Mesothelial cell of epicardium (in vitro differentiated cells): ENCODE measurements at regions not wholly inside any gene's neighbourhood (a gene's known extent, or its start where the extent isn't known, plus 50 kb on each side); places are given as distances from the start of the nearest gene placed in this dataset.

Experiments used
- DNase-seq, 2 experiments: peaks; one replicate each; pipeline ENCODE4 v3.0.0; 2021; ENCODE audit warnings: low spot score in 2 of 2; ENCODE audit not compliant: unreplicated experiment in 2 of 2
- H3K27ac Mint-ChIP-seq: 2 replicates; pipeline ENCODE4 v1.8.0; 2021; ENCODE audit warnings: mixed read lengths
- H3K27me3 Mint-ChIP-seq: 2 replicates; pipeline ENCODE4 v1.8.0; 2021; ENCODE audit warnings: low read depth, mixed read lengths
- H3K36me3 Mint-ChIP-seq: 2 replicates; pipeline ENCODE4 v1.8.0; 2021; ENCODE audit warnings: mixed read lengths
- H3K4me1 Mint-ChIP-seq: 2 replicates; pipeline ENCODE4 v1.8.0; 2021; ENCODE audit warnings: mixed read lengths
- H3K4me3 Mint-ChIP-seq: 2 replicates; pipeline ENCODE4 v1.8.0; 2021; ENCODE audit warnings: mild to moderate bottlenecking, moderate library complexity, mixed read lengths
- H3K9me3 Mint-ChIP-seq: 2 replicates; pipeline ENCODE4 v1.8.0; 2021; ENCODE audit warnings: mixed read lengths
- CTCF ChIP-seq: fragments of 200-600 bp; sonication (generic); IDR thresholded peaks from one replicate; pipeline ENCODE4 v1.5.0; 2021; ENCODE audit warnings: antibody characterized with exemption; ENCODE audit not compliant: unreplicated experiment

- Mint-ChIP-seq H3K27me3 (no peaks in the 10 kb centered on the region), H3K27ac (no peak overlapping the region), H3K4me1 (no peaks in the 10 kb centered on the region), H3K36me3 (no peaks in the 10 kb centered on the region), H3K4me3 (no peak overlapping the region), H3K9me3 (peaks cover 10% of the 10 kb centered on the region)
- DNase-seq, result no peak
- TF ChIP-seq CTCF, result no peak
These were observed 136.9 kb upstream of the PDE5A start for GRCh38 chr4:119765469-119765868.

- H3K9me3 Mint-ChIP-seq, result peaks cover 10% of the 10 kb centered on the region
- no peaks in the 10 kb centered on the region for H3K36me3 Mint-ChIP-seq
- H3K27me3 Mint-ChIP-seq, result peaks cover 3% of the 10 kb centered on the region
- TF ChIP-seq CTCF, result no peak
- no peak overlapping the region for H3K4me3 Mint-ChIP-seq
- DNase-seq, result no peak
- H3K27ac Mint-ChIP-seq, result no peak overlapping the region
- H3K4me1 Mint-ChIP-seq, result no peaks in the 10 kb centered on the region
These were observed 134.8 kb upstream of the PDE5A start for GRCh38 chr4:119763386-119763785.

GRCh38 chr4:119755599-119755998 lies 127.0 kb upstream of the PDE5A start:
- H3K27ac Mint-ChIP-seq, result no peak overlapping the region
- H3K36me3 Mint-ChIP-seq, result no peaks in the 10 kb centered on the region
- H3K27me3 Mint-ChIP-seq, result peaks cover 6% of the 10 kb centered on the region
- H3K4me1 Mint-ChIP-seq, result peaks cover 5% of the 10 kb centered on the region
- DNase-seq, result no peak
- no peaks in the 10 kb centered on the region for H3K9me3 Mint-ChIP-seq
- no peak for TF ChIP-seq CTCF
- no peak overlapping the region for H3K4me3 Mint-ChIP-seq

- Mint-ChIP-seq H3K4me1 (peaks cover 6% of the 10 kb centered on the region), H3K9me3 (no peaks in the 10 kb centered on the region), H3K36me3 (no peaks in the 10 kb centered on the region), H3K27ac (no peak overlapping the region), H3K4me3 (no peak overlapping the region), H3K27me3 (peaks cover 3% of the 10 kb centered on the region)
- no peak for DNase-seq
- no peak for TF ChIP-seq CTCF
These were observed 124.3 kb upstream of the PDE5A start for GRCh38 chr4:119752936-119753335.

GRCh38 chr4:119750771-119751170 lies 122.2 kb upstream of the PDE5A start:
- no peak for TF ChIP-seq CTCF
- no peak for DNase-seq
- no peaks in the 10 kb centered on the region for H3K9me3 Mint-ChIP-seq
- no peaks in the 10 kb centered on the region for H3K27me3 Mint-ChIP-seq
- H3K4me3 Mint-ChIP-seq, result no peak overlapping the region
- H3K36me3 Mint-ChIP-seq, result no peaks in the 10 kb centered on the region
- H3K27ac Mint-ChIP-seq, result no peak overlapping the region
- H3K4me1 Mint-ChIP-seq, result peaks cover 5% of the 10 kb centered on the region

- Mint-ChIP-seq H3K4me1 (peaks cover 2% of the 10 kb centered on the region), H3K36me3 (no peaks in the 10 kb centered on the region), H3K9me3 (no peaks in the 10 kb centered on the region), H3K4me3 (no peak overlapping the region), H3K27ac (no peak overlapping the region), H3K27me3 (no peaks in the 10 kb centered on the region)
- TF ChIP-seq CTCF, result no peak
- no peak for DNase-seq
These were observed 121.4 kb upstream of the PDE5A start for GRCh38 chr4:119750048-119750447.
